GM18498 (cell line): ENCODE measurements at regions not wholly inside any gene's neighbourhood (a gene's known extent, or its start where the extent isn't known, plus 50 kb on each side); places are given as distances from the start of the nearest gene placed in this dataset.
"Not testable (repeated sequence)": the region's sequence is repeated elsewhere in the genome, so short reads cannot be mapped to it uniquely, and the experiment has no call there.

Experiments used
- ATAC-seq: cut with Tn5 transposase; IDR thresholded peaks from one replicate; pipeline ENCODE4 v1.9.1; 2021; ENCODE audit warnings: mild to moderate bottlenecking, moderate library complexity; ENCODE audit not compliant: unreplicated experiment

DNA sequence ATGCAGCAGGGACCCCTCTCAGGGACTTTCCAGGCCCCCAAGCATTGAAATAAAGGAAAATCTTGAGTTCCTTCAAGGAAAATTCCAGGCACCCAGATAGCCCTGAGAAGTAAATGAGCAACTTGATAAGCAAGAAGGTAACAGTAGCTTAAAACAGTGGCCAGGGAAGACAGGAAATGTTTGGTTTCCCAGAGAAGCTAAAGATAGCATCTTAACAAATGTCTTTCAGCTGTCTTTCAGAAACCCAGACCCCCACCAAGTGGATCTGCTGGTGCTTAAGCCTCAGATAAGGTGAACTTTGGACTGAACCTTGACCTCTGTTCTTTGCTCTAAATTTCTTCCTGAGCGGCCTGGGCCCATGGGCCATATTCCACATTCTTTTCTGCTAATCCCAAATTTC lies 117.8 kb upstream of the CST7 start:
- no peak for ATAC-seq

DNA sequence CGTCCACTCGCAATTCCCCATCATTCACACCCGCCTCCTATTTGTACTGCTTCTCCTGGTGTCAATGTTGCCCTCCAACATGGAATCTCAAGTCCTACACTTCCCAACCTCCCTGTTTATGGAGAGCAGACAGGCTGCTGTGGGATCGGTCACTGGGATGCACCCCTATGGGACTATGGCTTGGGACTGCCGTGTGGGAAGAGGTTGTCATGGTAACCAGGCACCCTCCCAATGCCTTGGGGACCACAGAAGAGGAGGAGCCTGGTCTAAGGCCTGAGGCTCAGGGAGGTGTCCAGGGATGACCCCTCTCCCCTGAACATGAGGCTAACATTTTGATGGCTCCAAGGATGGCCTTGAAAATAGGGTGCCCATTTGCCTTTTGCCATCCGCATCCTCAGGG lies 116.6 kb upstream of the CST7 start:
- ATAC-seq, result no peak

DNA sequence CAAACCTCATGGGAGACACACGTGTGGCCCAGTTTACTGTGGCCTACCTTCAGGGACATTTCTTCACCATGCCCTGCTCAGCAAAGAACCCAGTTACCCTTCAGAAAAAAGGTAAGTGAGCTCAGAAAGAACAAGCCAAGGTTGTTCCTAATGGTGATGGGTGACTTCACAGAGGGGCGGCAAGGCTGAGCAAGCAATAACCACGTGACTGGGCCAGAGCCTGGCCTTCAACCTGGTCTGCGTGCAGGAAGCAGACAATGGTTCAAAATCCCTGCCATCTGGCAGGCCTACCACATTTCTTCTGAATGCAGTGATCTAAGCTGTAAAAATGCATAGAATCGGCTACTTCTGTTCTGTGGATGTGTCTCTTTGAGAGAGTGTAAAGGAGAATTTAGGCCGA lies 115.5 kb upstream of the CST7 start:
- ATAC-seq, result no peak

DNA sequence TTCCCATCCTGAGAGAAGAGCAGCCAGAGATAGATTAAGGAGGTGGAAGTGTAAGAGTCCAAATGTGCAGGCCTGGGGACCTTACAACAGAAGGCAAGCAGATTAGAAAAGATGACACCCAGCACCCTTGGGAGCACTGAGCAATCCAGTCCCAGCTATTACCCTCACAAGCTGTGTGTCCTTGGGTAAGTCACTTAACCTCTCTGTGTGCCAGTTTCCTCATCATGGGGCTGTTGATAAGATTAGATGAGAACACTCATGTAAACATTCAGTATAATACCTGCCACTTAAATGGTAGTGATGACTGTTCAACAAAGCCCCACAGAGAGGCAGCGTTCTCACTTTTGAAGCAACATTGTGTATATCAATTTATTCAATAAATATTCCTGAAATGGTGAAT lies 114.8 kb upstream of the CST7 start:
- no peak for ATAC-seq

DNA sequence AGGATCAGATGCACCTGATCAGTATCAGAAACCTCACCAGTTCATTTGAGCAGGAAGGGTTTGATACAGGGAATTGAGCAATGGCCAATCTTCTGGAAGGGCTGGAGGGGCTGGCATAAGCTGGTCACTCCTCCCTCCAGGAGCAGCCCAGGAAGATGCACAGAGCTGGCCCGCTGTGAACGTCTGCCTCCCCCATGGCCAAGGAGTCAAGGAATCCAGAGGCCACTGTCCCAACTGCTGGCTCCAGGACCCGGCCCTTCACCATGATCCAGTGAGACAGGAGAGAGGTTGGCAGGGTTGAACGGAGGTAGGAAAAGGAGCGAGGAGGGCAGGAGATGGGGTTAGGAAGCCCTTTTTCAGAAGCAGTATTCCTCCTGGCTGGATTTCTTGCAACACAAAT lies 113.9 kb upstream of the CST7 start:
- no peak for ATAC-seq

DNA sequence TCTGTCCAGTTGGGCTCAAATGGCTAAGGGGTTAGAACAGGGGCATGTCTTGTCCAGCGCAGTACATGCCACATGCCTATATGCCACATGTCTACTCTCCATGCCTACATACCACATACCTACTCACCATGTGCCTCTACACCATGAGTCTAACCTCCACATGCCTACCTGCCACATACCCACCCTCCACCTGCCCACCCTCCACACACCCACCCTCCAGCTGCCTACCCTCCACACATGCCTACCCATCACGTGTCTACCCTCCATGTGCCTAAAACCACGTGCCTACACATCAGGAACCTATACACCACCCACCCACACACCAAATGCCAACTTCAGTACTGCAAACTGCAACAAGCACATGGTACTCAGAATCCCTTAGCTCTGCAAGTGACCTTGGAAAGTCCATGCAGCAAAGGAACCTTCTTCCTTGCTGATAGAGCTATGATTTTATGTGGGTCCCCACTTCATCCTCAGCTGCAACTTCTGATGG lies 113.0 kb upstream of the CST7 start:
- no peak for ATAC-seq

DNA sequence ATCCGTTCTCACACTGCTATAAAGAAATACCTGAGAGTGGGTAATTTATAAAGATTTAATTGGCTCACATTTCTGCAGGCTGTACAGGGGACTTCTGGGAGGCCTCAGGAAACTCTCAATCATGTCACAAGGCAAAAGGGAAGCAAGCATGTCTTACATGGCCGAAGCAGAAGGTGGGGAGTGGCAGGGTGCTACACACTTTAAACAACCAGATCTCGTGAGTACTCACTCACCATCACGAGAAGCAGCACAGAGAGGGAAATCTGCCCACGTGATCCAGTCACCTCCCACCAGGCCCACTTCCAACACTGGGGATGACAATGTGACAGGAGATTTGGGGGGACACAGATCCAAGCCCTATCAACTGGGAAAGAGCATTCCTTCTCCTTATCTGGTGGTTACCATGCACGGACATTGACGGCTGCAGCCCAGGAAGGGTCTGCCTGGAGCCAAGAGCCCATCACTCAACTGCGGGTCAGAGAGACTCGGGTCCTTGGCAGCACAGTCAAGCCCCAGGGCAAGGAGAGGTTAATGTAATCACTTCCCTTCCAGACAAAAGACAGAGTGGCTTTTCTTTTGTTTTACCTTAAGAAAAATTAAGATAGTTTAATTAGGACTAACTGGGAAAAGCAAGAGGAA lies 112.3 kb upstream of the CST7 start:
- ATAC-seq, result no peak

DNA sequence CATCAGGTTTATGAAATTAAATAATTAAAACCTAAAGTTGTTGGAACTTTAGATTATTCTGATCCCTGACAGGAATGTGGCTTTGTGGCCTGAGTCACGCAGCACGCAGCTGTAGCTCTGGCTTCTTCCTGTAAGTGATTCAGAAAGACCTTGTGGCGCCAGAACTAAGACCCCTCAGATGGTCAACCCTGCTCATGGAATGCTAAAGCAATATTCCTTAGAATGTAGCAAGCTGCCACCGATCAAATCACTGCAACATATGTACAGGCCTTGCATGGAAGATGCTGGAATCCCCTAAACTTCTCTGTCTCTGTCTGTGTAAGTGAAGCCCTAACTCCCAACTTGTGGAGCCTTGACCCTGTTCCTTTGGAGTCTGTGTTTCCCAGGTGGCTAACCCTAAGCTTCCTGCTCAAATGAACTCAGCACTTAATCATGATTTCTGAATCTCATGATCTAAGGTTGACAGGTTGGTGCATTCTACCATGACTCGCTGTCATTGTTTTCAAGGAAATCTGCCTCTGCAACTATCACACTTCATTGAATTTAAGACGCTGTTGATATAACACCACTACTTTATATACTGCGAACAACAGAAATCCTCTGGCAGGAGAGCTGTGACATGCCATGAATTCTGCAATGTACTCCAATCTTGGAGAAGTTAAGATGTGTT lies 111.2 kb upstream of the CST7 start:
- no peak for ATAC-seq

DNA sequence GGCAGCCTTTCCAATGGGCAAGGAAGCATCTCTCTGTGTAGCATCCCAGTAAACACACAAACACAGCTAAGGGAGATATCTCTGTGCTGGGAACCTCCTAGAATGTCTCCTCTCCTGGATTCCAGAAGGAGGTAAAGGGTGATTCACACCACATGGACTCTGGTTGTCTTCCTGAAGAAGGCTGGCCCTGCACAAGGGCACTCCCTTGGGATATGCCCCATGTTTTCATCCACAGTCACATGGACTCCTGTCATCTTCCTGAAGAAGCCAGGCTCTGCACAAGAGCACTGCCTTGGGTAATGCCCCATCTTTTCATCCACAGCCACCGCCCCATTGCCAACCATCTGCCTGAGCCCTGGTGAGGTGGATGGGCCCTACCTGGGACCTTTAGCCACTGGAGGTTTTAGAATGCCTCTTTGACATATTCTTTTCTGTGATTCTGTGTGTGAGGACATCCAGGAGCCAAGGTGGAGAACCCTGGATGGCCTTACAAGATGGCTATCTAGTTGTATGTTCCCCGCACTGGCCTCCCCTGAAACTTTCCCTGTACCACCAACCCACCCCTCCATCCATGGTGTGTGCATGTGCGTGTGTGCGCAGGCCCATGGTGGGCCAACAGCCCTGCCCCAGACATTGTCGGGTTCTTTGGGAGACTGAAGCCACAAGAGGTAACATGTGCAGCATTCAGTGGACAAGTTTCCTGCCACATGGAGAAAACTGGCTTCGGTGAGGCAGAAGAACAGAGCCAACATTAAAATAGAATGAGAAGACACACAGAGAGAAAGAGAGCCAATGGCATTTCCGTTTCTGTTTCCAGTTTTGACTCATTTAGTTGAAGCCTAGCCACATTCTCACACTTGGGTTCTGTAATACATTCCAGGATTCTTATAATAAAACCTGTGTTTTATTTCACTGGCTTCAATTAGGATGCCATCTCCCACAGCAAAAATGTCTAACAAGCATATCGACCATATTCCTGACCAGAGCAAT lies 110.2 kb upstream of the CST7 start:
- ATAC-seq, result no peak

DNA sequence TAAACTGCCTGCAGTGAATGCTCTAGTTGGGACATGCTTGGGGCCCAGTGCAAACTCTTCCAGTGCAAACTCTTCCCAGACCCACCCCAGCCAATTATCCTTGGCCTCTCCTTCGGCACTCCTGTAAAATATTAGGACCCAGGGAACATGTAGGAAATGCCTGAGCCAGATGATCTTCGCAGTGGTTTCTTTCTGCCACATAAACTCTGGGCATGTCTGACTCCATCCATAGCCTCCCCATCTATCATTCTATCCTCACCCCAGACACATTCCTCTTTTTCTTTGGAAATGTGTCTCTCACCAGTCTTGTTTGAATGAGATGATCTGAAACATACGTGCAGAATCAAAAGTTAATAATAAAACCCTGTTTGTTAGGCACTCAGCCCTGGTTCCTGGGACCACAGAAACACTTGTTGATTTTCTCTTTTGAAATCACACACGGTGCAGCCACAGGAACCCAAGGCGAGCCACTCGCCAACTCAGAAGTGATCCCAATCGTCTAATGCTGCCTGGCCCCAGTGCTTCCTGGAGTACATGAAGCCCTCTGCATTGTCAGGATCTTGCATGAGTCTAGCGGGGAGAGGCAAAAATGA lies 108.9 kb upstream of the CST7 start:
- ATAC-seq, result no peak

DNA sequence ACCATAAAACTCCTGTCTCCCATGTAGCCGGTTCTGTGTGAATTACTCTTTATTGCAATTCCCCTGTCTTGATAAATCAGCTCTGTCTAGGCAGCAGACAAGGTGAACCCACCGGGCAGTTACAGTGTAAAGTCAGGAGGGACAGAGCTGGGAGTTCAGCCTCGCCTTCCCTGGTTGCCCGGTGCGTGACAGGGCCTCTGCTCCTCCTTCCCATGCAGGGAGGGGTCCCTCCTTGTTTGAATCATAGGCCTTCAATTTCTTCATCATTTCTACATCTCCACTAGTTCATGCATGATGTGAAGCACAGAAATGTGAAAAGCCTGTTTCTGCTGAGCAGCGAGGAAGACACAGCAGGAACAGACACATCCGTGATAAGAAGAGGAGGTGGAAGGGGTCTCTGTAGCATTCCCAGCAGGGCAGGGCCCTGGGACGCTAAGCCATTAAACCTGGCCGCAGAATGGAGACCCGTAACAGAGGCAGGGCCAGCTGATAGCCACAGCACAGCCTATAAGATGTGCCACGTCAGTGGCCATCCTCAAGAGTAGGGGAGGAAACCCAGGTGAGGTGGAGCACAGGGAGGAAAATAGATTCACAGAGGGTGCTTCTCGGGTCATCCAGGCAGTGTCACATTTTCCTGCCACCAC lies 106.7 kb upstream of the CST7 start:
- ATAC-seq, result no peak

DNA sequence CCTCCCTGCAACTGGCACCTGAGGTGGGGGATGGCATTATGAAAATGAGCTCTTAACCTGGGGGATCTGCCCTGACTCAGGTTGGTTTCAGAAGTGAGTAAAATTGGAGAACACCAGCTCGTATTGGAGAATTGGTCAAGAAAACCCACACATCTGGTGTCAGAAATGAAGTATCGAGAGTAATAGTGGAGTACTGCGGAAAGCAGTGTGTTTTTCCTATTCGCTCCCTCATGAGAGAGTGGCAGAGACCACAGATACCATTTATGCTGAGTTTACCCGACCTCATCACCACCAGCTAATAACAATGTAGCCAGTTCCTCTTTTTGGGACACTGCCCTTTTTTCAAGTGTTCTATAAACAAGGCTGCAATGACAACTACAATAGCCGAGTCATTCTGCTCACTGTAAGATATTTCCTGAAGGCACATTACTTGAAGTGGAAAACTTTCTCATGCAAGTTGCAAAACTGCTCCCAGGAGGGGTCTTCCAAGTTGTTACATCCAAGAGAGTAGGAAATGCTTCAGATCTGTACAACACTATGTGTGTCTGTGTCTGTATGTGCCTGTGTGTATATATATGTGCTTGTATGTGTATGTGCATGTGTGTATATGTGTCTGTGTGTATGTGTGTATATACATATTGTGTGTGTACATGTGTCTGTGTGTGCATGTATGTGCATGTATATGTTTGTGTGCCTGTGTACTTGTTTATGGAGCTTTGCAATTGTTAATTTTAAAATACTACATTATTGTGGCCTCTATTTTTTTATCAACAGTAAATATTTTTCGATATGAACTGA lies 106.0 kb upstream of the CST7 start:
- peak; percentile 94 for ATAC-seq

DNA sequence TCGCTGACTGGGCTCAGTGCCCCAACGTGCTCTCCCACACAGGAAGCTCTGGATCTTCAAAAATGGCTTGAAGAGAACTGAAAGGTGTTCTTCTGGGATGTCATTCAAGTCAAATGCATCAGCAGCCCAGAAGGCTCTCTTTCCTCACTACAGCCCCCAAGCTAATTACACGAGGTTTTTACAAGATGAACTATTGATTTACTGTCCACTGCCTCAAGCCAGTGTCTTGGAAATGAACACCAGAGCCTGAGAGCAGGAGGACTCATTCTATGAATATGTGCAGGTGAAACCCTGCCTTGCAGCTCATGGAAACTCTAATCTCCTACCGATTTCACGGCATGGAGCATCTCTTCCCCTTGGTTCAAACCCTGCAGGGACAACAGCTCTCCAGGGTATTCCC lies 98.9 kb upstream of the CST7 start:
- no peak for ATAC-seq

DNA sequence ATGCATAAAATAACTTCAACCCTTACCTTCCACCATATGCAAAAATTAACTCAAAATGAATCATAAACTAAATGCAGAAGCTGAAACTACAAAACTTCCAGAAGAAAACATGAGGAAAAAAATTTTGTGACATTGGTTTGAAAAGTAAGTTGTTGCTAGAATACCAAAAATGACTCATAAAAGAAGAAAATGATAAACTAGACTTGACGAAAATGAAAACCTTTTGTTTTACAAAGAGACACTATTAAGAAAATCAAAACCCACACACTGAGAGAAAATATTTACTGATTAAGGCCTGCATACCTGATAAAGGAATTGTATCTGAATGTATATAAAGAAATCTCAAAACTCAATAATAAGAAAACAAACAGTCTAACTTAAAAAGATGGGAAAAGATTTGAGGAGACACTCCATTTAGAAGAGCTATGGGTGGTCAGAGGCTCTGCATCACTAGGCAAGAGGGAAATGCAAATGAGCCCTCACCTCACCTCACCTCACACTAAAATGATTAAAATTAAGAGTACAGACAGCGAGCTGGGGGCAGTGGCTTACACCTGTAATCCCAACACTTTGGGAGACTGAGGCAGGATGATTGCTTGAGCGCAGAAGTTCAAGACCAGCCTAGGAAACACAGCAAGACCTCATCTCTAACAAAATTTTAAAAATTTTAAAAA lies 97.6 kb upstream of the CST7 start:
- no peak for ATAC-seq

DNA sequence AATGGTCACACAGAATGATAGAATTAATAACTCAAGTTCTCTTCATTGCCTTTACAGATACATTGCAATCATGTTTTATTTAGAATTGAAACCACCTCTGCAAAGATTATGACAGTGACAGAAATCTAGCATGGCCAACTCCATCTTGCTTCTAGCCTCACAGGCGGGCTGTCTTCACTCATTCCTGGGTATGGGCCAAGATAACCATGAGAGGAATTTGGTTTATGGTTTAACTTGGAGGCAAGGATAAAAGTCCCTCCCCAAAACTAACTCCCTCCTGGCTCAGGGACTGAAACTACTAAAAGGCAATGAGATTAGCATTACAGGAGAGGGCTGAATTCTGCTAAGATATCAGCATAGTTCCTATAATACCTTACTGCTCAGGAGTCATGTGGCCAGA lies 95.2 kb upstream of the CST7 start:
- ATAC-seq, result no peak

DNA sequence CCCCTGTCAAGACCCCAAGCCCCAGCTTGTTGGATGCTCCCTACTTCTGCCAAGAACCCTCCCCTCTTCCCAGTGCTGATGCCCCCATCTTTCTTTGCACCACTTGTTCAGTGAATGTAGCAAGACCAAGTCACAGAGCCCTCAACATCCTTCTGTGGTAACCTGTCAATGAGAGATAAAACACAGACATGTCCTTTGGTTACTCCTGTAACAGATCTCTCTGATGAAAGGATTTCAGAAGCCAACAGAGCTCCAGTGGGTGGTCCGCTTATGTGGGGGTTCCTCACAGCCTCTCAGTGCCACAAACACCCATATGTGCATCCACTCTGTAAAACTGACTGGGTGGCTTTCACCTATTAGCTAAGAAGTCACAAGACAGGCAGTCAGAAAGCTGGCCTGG lies 93.2 kb upstream of the CST7 start:
- ATAC-seq, result no peak

DNA sequence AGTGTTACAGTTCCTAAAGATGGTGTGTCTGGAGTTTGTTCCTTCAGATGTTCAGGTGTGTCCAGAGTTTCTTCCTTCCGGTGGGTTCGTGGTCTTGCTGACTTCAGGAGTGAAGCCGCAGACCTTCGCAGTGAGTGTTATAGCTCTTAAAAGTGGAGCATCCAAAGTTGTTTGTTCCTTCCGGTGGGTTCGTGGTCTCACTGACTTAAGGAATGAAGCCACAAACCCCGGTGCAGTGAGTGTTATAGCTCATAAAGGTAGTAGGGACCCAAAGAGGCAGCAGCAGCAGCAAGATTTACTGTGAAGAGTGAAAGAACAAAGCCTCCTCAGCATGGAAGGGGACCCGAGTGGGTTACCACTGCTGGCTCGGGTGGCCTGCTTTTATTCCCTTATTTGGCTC lies 90.6 kb upstream of the CST7 start:
- not testable (repeated sequence) for ATAC-seq

DNA sequence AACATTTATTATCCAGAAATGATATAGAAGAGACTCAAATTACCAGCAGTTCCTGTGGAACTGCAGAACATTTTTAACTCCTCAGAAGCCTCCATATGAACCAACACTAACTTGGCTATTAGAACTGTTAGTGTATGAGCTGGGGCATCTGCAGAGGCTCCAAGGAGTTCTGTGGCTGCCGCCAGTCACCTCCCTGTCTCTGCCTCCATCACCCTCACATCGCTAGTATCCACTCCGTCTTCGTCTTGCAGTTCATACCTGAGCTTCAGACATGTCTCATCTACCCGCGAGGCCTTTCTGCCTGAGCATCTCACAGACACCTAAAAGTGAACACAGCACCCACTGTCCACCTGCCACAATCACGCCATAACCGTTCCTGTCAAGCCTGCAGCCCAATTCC lies 89.5 kb upstream of the CST7 start:
- no peak for ATAC-seq

DNA sequence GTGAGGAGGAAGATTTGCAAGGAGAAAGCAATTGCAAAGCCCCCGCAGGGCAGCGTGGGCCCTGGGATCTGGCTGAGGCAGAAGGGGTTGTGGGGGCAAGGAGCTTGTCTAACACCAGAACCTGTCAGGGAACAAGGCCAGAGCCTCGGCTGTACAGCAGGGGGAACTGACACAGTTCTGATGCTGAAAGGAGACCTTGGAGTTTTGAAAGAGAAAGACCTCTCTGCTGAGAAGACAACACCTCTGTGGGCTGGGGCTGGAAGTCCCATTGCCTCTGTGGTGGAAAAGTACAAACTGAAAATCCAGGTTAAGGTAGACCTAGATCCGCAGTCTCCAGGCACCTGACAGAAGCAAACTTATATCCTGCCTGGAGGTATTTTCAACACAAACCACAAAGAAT lies 86.9 kb upstream of the CST7 start:
- ATAC-seq, result no peak
